ENCODE measurements at regions not wholly inside any gene's neighbourhood (a gene's known extent, or its start where the extent isn't known, plus 50 kb on each side); places are given as distances from the start of the nearest gene placed in this dataset.

DNA sequence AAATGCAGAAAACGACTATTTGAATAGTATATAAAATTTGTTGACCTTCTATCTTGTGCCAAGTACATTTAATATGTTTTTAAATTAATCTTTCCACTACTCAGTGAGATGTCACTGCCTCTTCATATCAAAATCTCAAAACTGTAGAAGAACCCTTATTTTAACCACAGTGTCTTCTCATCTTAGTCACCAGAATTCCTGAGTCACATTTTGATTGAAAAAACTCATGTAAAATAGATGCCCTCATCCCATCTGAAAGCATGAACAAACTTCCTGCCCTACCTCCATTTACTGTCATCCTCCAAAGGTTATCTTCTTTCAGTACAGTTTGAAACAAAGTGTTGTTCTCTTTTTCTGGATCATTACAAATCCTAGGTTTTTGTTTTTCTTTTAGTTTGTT lies 1215.4 kb downstream of the PCDH9 start:
- no peak for TF ChIP-seq POLR2A (IDR thresholded peaks at IDR 0.05)
- no peak for TF ChIP-seq CTCF (IDR thresholded peaks at IDR 0.05)
